H1 (cell line): ENCODE measurements at regions not wholly inside any gene's neighbourhood (a gene's known extent, or its start where the extent isn't known, plus 50 kb on each side); places are given as distances from the start of the nearest gene placed in this dataset.

Experiments used
- MAFK ChIP-seq: IDR thresholded peaks from 2 replicates; pipeline ENCODE4 v1.6.1; 2012; ENCODE audit warnings: low read depth, mild to moderate bottlenecking, improper control_type of control experiment, low read length
- POLR2AphosphoS5 ChIP-seq: IDR thresholded peaks from 2 replicates; pipeline ENCODE4 v1.6.1; 2011; ENCODE audit warnings: low read depth, low read length
- TF ChIP-seq, protein P1 (sequence below): IDR thresholded peaks from 2 replicates; pipeline ENCODE4 v1.6.1; 2012; ENCODE audit warnings: low read length, inconsistent platforms

DNA sequence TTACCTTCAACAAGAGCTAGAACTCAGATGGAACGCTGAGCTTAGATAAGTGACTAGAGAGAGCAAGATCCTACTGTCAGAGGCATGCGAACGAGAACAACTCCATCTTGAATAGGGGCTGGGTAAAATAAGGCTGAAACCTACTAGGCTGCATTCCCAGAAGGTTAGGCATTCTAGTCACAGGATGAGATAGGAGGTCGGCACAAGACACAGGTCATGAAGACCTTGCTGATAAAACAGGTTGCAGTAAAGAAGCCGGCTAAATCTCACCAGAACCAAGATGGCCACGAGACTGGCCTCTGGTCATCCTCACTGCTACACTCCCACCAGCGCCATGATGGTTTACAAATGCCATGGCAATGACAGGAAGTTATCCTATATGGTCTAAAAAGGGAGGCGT lies 59.6 kb upstream of the PLEKHG3 start (continued):
- TF ChIP-seq MAFK (no peak), POLR2AphosphoS5 (no peak)
- TF ChIP-seq, protein P1, sequence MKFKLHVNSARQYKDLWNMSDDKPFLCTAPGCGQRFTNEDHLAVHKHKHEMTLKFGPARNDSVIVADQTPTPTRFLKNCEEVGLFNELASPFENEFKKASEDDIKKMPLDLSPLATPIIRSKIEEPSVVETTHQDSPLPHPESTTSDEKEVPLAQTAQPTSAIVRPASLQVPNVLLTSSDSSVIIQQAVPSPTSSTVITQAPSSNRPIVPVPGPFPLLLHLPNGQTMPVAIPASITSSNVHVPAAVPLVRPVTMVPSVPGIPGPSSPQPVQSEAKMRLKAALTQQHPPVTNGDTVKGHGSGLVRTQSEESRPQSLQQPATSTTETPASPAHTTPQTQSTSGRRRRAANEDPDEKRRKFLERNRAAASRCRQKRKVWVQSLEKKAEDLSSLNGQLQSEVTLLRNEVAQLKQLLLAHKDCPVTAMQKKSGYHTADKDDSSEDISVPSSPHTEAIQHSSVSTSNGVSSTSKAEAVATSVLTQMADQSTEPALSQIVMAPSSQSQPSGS: no peak
